Fibroblast of the conjunctiva (primary cell): ENCODE measurements at regions not wholly inside any gene's neighbourhood (a gene's known extent, or its start where the extent isn't known, plus 50 kb on each side); places are given as distances from the start of the nearest gene placed in this dataset.
A peak's percentile ranks its signal among the peaks of the same experiment; 100 is the strongest.
"Not testable (repeated sequence)": the region's sequence is repeated elsewhere in the genome, so short reads cannot be mapped to it uniquely, and the experiment has no call there.

Source experiments
- DNase-seq: peaks from one replicate; pipeline ENCODE4 v3.0.0-alpha.2; 2010; ENCODE audit warnings: low read depth

GRCh38 chr3:176628101-176628639 lies 569.1 kb downstream of the TBL1XR1 start:
- no peak for DNase-seq

GRCh38 chr3:176623468-176624150 lies 573.7 kb downstream of the TBL1XR1 start:
- no peak for DNase-seq

GRCh38 chr3:176619833-176620232 lies 577.4 kb downstream of the TBL1XR1 start:
- no peak for DNase-seq

GRCh38 chr3:176615826-176616225 lies 581.5 kb downstream of the TBL1XR1 start:
- DNase-seq = no peak

GRCh38 chr3:176611703-176612102 lies 585.6 kb downstream of the TBL1XR1 start:
- no peak for DNase-seq

- no peak for DNase-seq
These were observed 587.9 kb downstream of the TBL1XR1 start for GRCh38 chr3:176609361-176609760.

- DNase-seq = not testable (repeated sequence)
These were observed 591.7 kb downstream of the TBL1XR1 start for GRCh38 chr3:176605553-176605952.

- DNase-seq = no peak
These were observed 602.0 kb downstream of the TBL1XR1 start for GRCh38 chr3:176595307-176595706.

GRCh38 chr3:176590722-176591121 lies 606.6 kb downstream of the TBL1XR1 start:
- no peak for DNase-seq

GRCh38 chr3:176587089-176587488 lies 610.2 kb downstream of the TBL1XR1 start:
- DNase-seq = no peak

- peak; percentile 63 for DNase-seq
These were observed 612.7 kb downstream of the TBL1XR1 start for GRCh38 chr3:176584413-176585176.

- no peak for DNase-seq
These were observed 613.3 kb downstream of the TBL1XR1 start for GRCh38 chr3:176583956-176584355.

GRCh38 chr3:176581589-176581988 lies 615.7 kb downstream of the TBL1XR1 start:
- no peak for DNase-seq

- DNase-seq = no peak
These were observed 617.5 kb downstream of the TBL1XR1 start for GRCh38 chr3:176579711-176580185.

GRCh38 chr3:176578316-176578715 lies 619.0 kb downstream of the TBL1XR1 start:
- no peak for DNase-seq

- DNase-seq = no peak
These were observed 619.8 kb downstream of the TBL1XR1 start for GRCh38 chr3:176577447-176577846.

- no peak for DNase-seq
These were observed 622.5 kb downstream of the TBL1XR1 start for GRCh38 chr3:176574786-176575185.

GRCh38 chr3:176571926-176572325 lies 625.4 kb downstream of the TBL1XR1 start:
- no peak for DNase-seq

- no peak for DNase-seq
These were observed 626.3 kb downstream of the TBL1XR1 start for GRCh38 chr3:176570992-176571391.

- no peak for DNase-seq
These were observed 629.1 kb downstream of the TBL1XR1 start for GRCh38 chr3:176568189-176568588.

GRCh38 chr3:176566757-176567156 lies 630.5 kb downstream of the TBL1XR1 start:
- DNase-seq = no peak

GRCh38 chr3:176562331-176562730 lies 635.0 kb downstream of the TBL1XR1 start:
- no peak for DNase-seq

- DNase-seq = no peak
These were observed 635.5 kb downstream of the TBL1XR1 start for GRCh38 chr3:176561826-176562225.
